Astrocyte of the cerebellum (primary cell): ENCODE measurements at regions not wholly inside any gene's neighbourhood (a gene's known extent, or its start where the extent isn't known, plus 50 kb on each side); places are given as distances from the start of the nearest gene placed in this dataset.

Experiments
- DNase-seq: peaks from one replicate; pipeline ENCODE4 v3.0.0-alpha.2; 2011; ENCODE audit warnings: low read depth
- H3K4me3 ChIP-seq: 2 replicates; pipeline ENCODE4 v1.5.1; 2011; ENCODE audit warnings: mild to moderate bottlenecking, low read depth, low read length, moderate library complexity
- in situ Hi-C: cut with HindIII; loops from 2 replicates; pipeline ENCODE4 v1.10.0; 2017; ENCODE audit warnings: low sequenced_read_pairs
- TF ChIP-seq, protein P1 (sequence below): IDR thresholded peaks from 2 replicates; pipeline ENCODE4 v1.5.1; 2012; ENCODE audit warnings: low read length, low read depth, moderate library complexity, mild to moderate bottlenecking; ENCODE audit errors: missing control alignments

DNA sequence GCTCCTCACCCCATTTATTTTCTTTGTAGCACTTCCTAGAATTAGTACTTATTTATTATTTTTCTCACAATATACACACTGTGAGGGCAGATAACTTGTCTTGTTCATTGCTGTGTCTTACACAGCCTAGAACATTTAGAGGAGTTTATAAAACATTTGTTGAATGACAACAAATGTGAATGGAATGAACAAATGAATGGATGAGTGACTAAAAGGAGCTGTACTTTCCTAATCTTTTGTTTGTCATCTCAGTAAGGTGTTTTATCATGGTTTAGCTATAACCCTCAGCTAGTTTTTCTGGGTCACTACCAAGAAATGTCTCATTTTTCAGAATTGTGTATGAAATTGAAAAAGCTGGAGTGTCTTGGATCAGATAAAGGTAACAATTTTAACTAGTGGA lies 239.3 kb upstream of the KCNK2 start:
- in situ Hi-C loops = no loop called here
- TF ChIP-seq, protein P1, sequence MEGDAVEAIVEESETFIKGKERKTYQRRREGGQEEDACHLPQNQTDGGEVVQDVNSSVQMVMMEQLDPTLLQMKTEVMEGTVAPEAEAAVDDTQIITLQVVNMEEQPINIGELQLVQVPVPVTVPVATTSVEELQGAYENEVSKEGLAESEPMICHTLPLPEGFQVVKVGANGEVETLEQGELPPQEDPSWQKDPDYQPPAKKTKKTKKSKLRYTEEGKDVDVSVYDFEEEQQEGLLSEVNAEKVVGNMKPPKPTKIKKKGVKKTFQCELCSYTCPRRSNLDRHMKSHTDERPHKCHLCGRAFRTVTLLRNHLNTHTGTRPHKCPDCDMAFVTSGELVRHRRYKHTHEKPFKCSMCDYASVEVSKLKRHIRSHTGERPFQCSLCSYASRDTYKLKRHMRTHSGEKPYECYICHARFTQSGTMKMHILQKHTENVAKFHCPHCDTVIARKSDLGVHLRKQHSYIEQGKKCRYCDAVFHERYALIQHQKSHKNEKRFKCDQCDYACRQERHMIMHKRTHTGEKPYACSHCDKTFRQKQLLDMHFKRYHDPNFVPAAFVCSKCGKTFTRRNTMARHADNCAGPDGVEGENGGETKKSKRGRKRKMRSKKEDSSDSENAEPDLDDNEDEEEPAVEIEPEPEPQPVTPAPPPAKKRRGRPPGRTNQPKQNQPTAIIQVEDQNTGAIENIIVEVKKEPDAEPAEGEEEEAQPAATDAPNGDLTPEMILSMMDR = no peak
- no peak overlapping the region for H3K4me3 ChIP-seq
- DNase-seq = no peak

DNA sequence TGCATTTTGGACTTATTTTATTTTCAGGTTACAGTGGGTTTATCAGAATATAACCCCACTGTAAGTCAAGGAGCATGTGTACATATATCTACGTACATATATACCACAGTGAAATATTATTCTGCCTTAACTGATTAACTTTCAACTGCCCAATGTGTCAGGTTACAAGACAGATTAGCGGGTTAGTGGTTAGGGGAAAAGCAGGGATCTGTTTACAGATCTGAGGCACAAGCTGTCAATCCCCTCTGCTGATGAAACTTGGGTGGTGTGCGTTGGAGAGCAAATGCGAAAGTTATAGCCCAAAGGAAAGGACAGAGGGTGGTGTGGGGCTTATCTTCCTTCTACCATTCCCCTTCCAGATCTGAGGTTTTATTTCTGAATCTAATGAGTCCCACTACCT lies 238.2 kb upstream of the KCNK2 start:
- DNase-seq = no peak
- H3K4me3 ChIP-seq = no peak overlapping the region
- TF ChIP-seq, protein P1 = no peak
- in situ Hi-C loops = no loop called here

GRCh38 chr1:214846276-214846675 lies 236.3 kb upstream of the KCNK2 start:
- no peak for DNase-seq
- TF ChIP-seq, protein P1 = no peak
- in situ Hi-C loops = no loop called here
- H3K4me3 ChIP-seq = no peak overlapping the region

GRCh38 chr1:214847071-214847810 lies 235.3 kb upstream of the KCNK2 start:
- TF ChIP-seq, protein P1 = no peak
- no peak for DNase-seq
- H3K4me3 ChIP-seq = no peak overlapping the region
- in situ Hi-C loops = no loop called here

- H3K4me3 ChIP-seq = no peak overlapping the region
- no peak for DNase-seq
- in situ Hi-C loops = no loop called here
- TF ChIP-seq, protein P1 = no peak
Measured at GRCh38 chr1:214848101-214848500, 234.4 kb upstream of the KCNK2 start.

DNA sequence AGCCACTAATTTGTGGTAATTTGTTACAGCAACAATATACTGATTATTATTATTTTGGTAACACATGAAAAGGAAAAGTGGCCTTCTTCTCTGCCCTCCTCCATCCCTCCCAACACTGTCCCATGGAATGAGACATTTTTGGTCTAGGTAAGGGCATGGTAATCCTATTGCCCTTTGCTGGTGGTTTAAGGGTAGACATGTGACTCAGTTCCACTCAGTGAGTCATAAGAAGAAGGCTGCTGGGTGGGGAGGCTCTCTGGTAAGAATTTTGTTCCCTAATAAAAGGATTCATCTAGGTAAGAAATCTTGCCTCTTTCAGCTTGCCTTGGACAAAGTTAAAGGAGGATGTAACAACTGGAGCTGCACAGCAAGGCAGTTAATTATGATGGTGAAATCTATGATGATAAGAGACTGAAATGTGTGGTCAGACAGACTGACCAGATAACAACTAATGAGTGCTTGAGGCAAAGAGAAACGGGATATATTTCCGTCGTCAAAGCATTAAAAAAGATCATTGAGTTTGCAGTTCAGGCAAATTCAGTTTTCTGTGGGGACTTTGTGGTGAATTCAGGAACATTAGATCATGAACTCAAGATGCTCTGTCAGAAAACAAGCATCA lies 232.0 kb upstream of the KCNK2 start:
- no peak overlapping the region for H3K4me3 ChIP-seq
- TF ChIP-seq, protein P1 = no peak
- no peak for DNase-seq
- in situ Hi-C loops = no loop called here
